Fibroblast of lung (primary cell): ENCODE measurements at regions not wholly inside any gene's neighbourhood (a gene's known extent, or its start where the extent isn't known, plus 50 kb on each side); places are given as distances from the start of the nearest gene placed in this dataset.

Source experiments
- DNase-seq, 2 donors: peaks; one replicate each; pipeline versions ENCODE4 v3.0.0 to v3.0.0-alpha.2; 2010; ENCODE audit warnings: low read depth in 2 of 2
- H2AFZ ChIP-seq: 2 replicates; pipeline ENCODE4 v1.5.1; 2012; ENCODE audit warnings: low read length, control low read depth, inconsistent platforms
- H3K27ac ChIP-seq: 2 replicates; pipeline ENCODE4 v1.5.1; 2011; ENCODE audit warnings: low read length, control low read depth; ENCODE audit not compliant: insufficient read depth
- H3K27me3 ChIP-seq: 2 replicates; pipeline ENCODE4 v1.5.1; 2011; ENCODE audit warnings: mild to moderate bottlenecking, low read length; ENCODE audit not compliant: control insufficient read depth, insufficient read depth
- H3K36me3 ChIP-seq: 2 replicates; pipeline ENCODE4 v1.5.1; 2011; ENCODE audit warnings: low read length; ENCODE audit not compliant: control insufficient read depth, insufficient read depth
- H3K4me1 ChIP-seq: 2 replicates; pipeline ENCODE4 v1.5.1; 2011; ENCODE audit warnings: low read length; ENCODE audit not compliant: control insufficient read depth, insufficient read depth; ENCODE audit errors: extremely low read depth
- H3K4me2 ChIP-seq: 2 replicates; pipeline ENCODE4 v1.5.1; 2011; ENCODE audit warnings: low read length, control low read depth; ENCODE audit not compliant: insufficient read depth; ENCODE audit errors: extremely low read depth
- H3K4me3 ChIP-seq, 4 experiments: fragments of 200-600 bp in 1 of 4; sonication (generic) in 1 of 4; replicated peaks in 1 of 4; 2 replicates each; pipeline ENCODE4 v1.5.1; 2011 to 2016; ENCODE audit warnings: low read length in 4 of 4, low read depth in 3 of 4, mild to moderate bottlenecking in 3 of 4, control low read depth in 2 of 4, inconsistent platforms in 1 of 4, mixed read lengths in 1 of 4; ENCODE audit not compliant: insufficient read depth in 1 of 4; ENCODE audit errors: control extremely low read depth in 1 of 4
- H3K79me2 ChIP-seq: 2 replicates; pipeline ENCODE4 v1.5.1; 2012; ENCODE audit warnings: mild to moderate bottlenecking, low read length, inconsistent platforms; ENCODE audit not compliant: control insufficient read depth, insufficient read depth
- H3K9ac ChIP-seq: 2 replicates; pipeline ENCODE4 v1.5.1; 2011; ENCODE audit warnings: mild to moderate bottlenecking, low read length, control low read depth; ENCODE audit not compliant: insufficient read depth
- H3K9me3 ChIP-seq: 2 replicates; pipeline ENCODE4 v1.5.1; 2012; ENCODE audit warnings: low read depth, low read length; ENCODE audit not compliant: control insufficient read depth, insufficient read depth
- H4K20me1 ChIP-seq: 2 replicates; pipeline ENCODE4 v1.5.1; 2011; ENCODE audit warnings: low read length; ENCODE audit not compliant: control insufficient read depth, insufficient read depth; ENCODE audit errors: extremely low read depth
- CTCF ChIP-seq, 2 donors: IDR thresholded peaks in 1 of 2; conservative IDR thresholded peaks in 1 of 2; 1 replicate in 1 of 2; 2 replicates in 1 of 2; pipeline ENCODE4 v1.5.1; 2011 to 2012; ENCODE audit warnings: low read length in 2 of 2, control low read depth in 1 of 2, inconsistent platforms in 1 of 2, low read depth in 1 of 2, mild to moderate bottlenecking in 1 of 2
- EZH2 ChIP-seq: IDR thresholded peaks from 2 replicates; pipeline ENCODE4 v1.5.1; 2012; ENCODE audit warnings: low read length, control low read depth, mild to moderate bottlenecking; ENCODE audit errors: missing control alignments

GRCh38 chr1:84755216-84755615 lies 65.0 kb upstream of the SSX2IP start:
- Histone ChIP-seq H4K20me1 (no peaks in the 10 kb centered on the region), H3K9ac (no peak overlapping the region), H3K4me1 (peaks cover 4% of the 10 kb centered on the region), H3K27me3 (no peaks in the 10 kb centered on the region), H2AFZ (no peak overlapping the region), H3K9me3 (no peaks in the 10 kb centered on the region), H3K27ac (no peak overlapping the region), H3K4me2 (no peak overlapping the region), H3K36me3 (no peaks in the 10 kb centered on the region), H3K4me3 (no peak overlapping the region), H3K79me2 (no peaks in the 10 kb centered on the region)
- no peak for DNase-seq
- TF ChIP-seq CTCF (conservative IDR thresholded peaks at IDR 0.05 in 1 of 2, IDR thresholded peaks at IDR 0.05 in 1 of 2; ENCODE audit: low read depth in 1 of 2, low read length in 2 of 2): no peak
- TF ChIP-seq EZH2: no peak

GRCh38 chr1:84754386-84754703 lies 64.1 kb upstream of the SSX2IP start:
- Histone ChIP-seq H3K4me2 (no peak overlapping the region), H3K27me3 (no peaks in the 10 kb centered on the region), H4K20me1 (no peaks in the 10 kb centered on the region), H2AFZ (no peak overlapping the region), H3K9ac (no peak overlapping the region), H3K79me2 (no peaks in the 10 kb centered on the region), H3K27ac (no peak overlapping the region), H3K4me1 (peaks cover 4% of the 10 kb centered on the region), H3K36me3 (no peaks in the 10 kb centered on the region), H3K9me3 (no peaks in the 10 kb centered on the region), H3K4me3 (no peak overlapping the region)
- TF ChIP-seq CTCF (conservative IDR thresholded peaks at IDR 0.05 in 1 of 2, IDR thresholded peaks at IDR 0.05 in 1 of 2; ENCODE audit: low read depth in 1 of 2, low read length in 2 of 2) (no peak), EZH2 (no peak)
- no peak for DNase-seq

- no peak overlapping the region for H3K27ac ChIP-seq
Measured at GRCh38 chr1:84753516-84754385, 63.5 kb upstream of the SSX2IP start.

More at GRCh38 chr1:84753516-84754385, 63.5 kb upstream of the SSX2IP start:
- H4K20me1 ChIP-seq: no peaks in the 10 kb centered on the region
- no peaks in the 10 kb centered on the region for H3K79me2 ChIP-seq
- H3K36me3 ChIP-seq: no peaks in the 10 kb centered on the region
- peak; percentile 57 to 87 for DNase-seq
- H3K4me2 ChIP-seq: no peak overlapping the region
- H3K4me3 ChIP-seq: no peak overlapping the region
- H3K4me1 ChIP-seq: peaks cover 4% of the 10 kb centered on the region
- no peak overlapping the region for H2AFZ ChIP-seq
- TF ChIP-seq CTCF (conservative IDR thresholded peaks at IDR 0.05 in 1 of 2, IDR thresholded peaks at IDR 0.05 in 1 of 2; ENCODE audit: low read depth in 1 of 2, low read length in 2 of 2) (peak; percentile 98 to 99), EZH2 (no peak)
- H3K9me3 ChIP-seq: no peaks in the 10 kb centered on the region
- no peak overlapping the region for H3K9ac ChIP-seq
- H3K27me3 ChIP-seq: no peaks in the 10 kb centered on the region
